Spleen (tissue), 11 donors: ENCODE measurements at regions not wholly inside any gene's neighbourhood (a gene's known extent, or its start where the extent isn't known, plus 50 kb on each side); places are given as distances from the start of the nearest gene placed in this dataset.

ENCODE experiments used
- DNase-seq: peaks from one replicate; pipeline ENCODE4 v3.0.0-alpha.2; 2020
- H3K27ac ChIP-seq, 8 donors: fragments of 200-600 bp; sonication (generic) in 7 of 8; 1 replicate in 4 of 8; 2 replicates in 4 of 8; pipeline versions ENCODE4 v1.5.0 to v1.8.0; 2016 to 2021; ENCODE audit warnings: inconsistent platforms in 4 of 8, mild to moderate bottlenecking in 4 of 8, moderate library complexity in 1 of 8
- H3K27me3 ChIP-seq, 7 donors: fragments of 200-600 bp; sonication (generic) in 6 of 7; replicated peaks in 1 of 7; 1 replicate in 4 of 7; 2 replicates in 3 of 7; pipeline versions ENCODE4 v1.5.0 to v1.8.0; 2016 to 2021; ENCODE audit warnings: inconsistent platforms in 3 of 7, mild to moderate bottlenecking in 1 of 7
- H3K36me3 ChIP-seq, 6 donors: fragments of 200-600 bp; sonication (generic) in 5 of 6; 1 replicate in 4 of 6; 2 replicates in 2 of 6; pipeline versions ENCODE4 v1.5.0 to v1.8.0; 2016 to 2021; ENCODE audit warnings: inconsistent platforms in 2 of 6
- H3K4me1 ChIP-seq, 6 donors: fragments of 200-600 bp; sonication (generic) in 5 of 6; 1 replicate in 3 of 6; 2 replicates in 3 of 6; pipeline versions ENCODE4 v1.5.0 to v1.8.0; 2016 to 2021; ENCODE audit warnings: inconsistent platforms in 3 of 6
- H3K4me3 ChIP-seq, 8 donors: fragments of 200-600 bp; sonication (generic) in 7 of 8; 1 replicate in 4 of 8; 2 replicates in 4 of 8; pipeline versions ENCODE4 v1.5.0 to v1.8.0; 2016 to 2021; ENCODE audit warnings: inconsistent platforms in 4 of 8, mild to moderate bottlenecking in 4 of 8, moderate library complexity in 2 of 8
- H3K9me3 ChIP-seq, 8 donors: fragments of 200-600 bp; sonication (generic) in 7 of 8; 1 replicate in 4 of 8; 2 replicates in 4 of 8; pipeline versions ENCODE4 v1.5.0 to v1.8.0; 2016 to 2021; ENCODE audit warnings: inconsistent platforms in 4 of 8
- POLR2A ChIP-seq, 3 donors: fragments of 450-650 bp; IDR thresholded peaks; one replicate each; pipeline ENCODE4 v1.5.1; 2017; ENCODE audit warnings: antibody characterized with exemption in 3 of 3, mild to moderate bottlenecking in 1 of 3
- POLR2AphosphoS5 ChIP-seq, 3 donors: sonication (generic); formaldehyde crosslinking; IDR thresholded peaks; one replicate each; pipeline ENCODE4 v1.5.1; 2017; ENCODE audit warnings: antibody characterized with exemption in 3 of 3
- WGBS, 5 donors: extraction: QIAGEN DNeasy Blood & Tissue Kit in 3 of 5; methylation state at CpG; one replicate each; pipeline versions ENCODE4 v1.1.5 to v1.1.7; 2013 to 2018; 5-methylcytosine and 5-hydroxymethylcytosine counted together
- intact Hi-C: fragments of 100-400 bp; cut with DNase I; formaldehyde crosslinking; loops from one replicate; pipeline ENCODE4 v1.15.0; 2023; ENCODE audit warnings: low total_unique reads
- TF ChIP-seq, protein P1 (sequence below), 11 experiments: fragments of 200-600 bp in 7 of 11; fragments of 450-650 bp in 4 of 11; sonication (generic) in 4 of 11; IDR thresholded peaks in 8 of 11; conservative IDR thresholded peaks in 3 of 11; 1 replicate in 7 of 11; 2 replicates in 4 of 11; pipeline versions ENCODE4 v1.4.0 to v1.8.0; 2016 to 2021; ENCODE audit warnings: antibody characterized with exemption in 11 of 11, inconsistent platforms in 4 of 11, mild to moderate bottlenecking in 1 of 11
- donor health status: healthy with polysubstance abuse.
- donor health status: DM: no; HTN: no; CAD: no; lungs with moderate emphysema.
- donor health status: DM: no; HTN: no; CAD: no.
- donor health status: Bipolar disorder and iron deficiency.
- donor health status: healthy.
- donor health status: DM: no; HTN: no; CAD: no.
- donor health status: DM: yes; HTN: yes; CAD: no.

DNA sequence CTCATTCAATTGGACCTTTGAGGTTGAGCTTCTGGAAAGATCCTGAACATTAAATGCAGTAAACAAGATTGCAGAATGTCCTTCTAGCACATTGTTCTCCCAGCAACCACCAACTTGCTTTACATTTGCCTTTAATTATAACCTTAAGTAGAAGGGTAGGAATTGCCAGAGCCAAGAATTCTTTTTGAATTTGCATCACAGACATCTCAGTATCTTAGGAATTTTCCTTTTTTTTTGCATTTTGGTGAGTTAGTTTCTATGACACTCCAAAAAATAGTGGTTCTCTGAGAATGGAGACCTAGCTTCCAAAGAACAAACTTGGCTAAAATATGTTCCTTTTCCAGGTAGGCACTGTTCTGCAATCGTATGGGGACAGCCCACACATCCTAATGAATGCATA lies 456.0 kb downstream of the GATA3 start:
- TF ChIP-seq, protein P1, sequence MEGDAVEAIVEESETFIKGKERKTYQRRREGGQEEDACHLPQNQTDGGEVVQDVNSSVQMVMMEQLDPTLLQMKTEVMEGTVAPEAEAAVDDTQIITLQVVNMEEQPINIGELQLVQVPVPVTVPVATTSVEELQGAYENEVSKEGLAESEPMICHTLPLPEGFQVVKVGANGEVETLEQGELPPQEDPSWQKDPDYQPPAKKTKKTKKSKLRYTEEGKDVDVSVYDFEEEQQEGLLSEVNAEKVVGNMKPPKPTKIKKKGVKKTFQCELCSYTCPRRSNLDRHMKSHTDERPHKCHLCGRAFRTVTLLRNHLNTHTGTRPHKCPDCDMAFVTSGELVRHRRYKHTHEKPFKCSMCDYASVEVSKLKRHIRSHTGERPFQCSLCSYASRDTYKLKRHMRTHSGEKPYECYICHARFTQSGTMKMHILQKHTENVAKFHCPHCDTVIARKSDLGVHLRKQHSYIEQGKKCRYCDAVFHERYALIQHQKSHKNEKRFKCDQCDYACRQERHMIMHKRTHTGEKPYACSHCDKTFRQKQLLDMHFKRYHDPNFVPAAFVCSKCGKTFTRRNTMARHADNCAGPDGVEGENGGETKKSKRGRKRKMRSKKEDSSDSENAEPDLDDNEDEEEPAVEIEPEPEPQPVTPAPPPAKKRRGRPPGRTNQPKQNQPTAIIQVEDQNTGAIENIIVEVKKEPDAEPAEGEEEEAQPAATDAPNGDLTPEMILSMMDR (IDR thresholded peaks at IDR 0.05 in 8 of 11, conservative IDR thresholded peaks at IDR 0.05 in 3 of 11) = no peak
- TF ChIP-seq POLR2A (IDR thresholded peaks at IDR 0.05) = no peak
- H3K4me3 ChIP-seq = no peak overlapping the region
- no peak overlapping the region for H3K27ac ChIP-seq
- no peaks in the 10 kb centered on the region for H3K9me3 ChIP-seq
- no peaks in the 10 kb centered on the region for H3K4me1 ChIP-seq
- H3K27me3 ChIP-seq = peaks cover 0 to 16% (median 0%) of the 10 kb centered on the region in 7 donors
- no peaks in the 10 kb centered on the region for H3K36me3 ChIP-seq
- no peak for DNase-seq
- intact Hi-C loops = no loop called here
- WGBS, 5 donors = 59 to 93% (median 72%) methylated on average over 1 of the region's 1 CpG

- no peak overlapping the region for H3K27ac ChIP-seq
- no peaks in the 10 kb centered on the region for H3K4me1 ChIP-seq
- WGBS, 5 donors = 69 to 85% (median 74%) methylated on average over 4 of the region's 4 CpGs
- no peak for DNase-seq
- H3K4me3 ChIP-seq = no peak overlapping the region
- H3K27me3 ChIP-seq = peaks cover 0 to 16% (median 0%) of the 10 kb centered on the region in 7 donors
- H3K9me3 ChIP-seq = no peaks in the 10 kb centered on the region
- TF ChIP-seq, protein P1 (IDR thresholded peaks at IDR 0.05 in 8 of 11, conservative IDR thresholded peaks at IDR 0.05 in 3 of 11) = no peak
- TF ChIP-seq POLR2AphosphoS5 (IDR thresholded peaks at IDR 0.05) (no peak), POLR2A (IDR thresholded peaks at IDR 0.05) (no peak)
- no peaks in the 10 kb centered on the region for H3K36me3 ChIP-seq
- intact Hi-C loops = no loop called here
Measured at GRCh38 chr10:8511026-8511425, 456.5 kb downstream of the GATA3 start.

GRCh38 chr10:8513155-8514147 lies 459.0 kb downstream of the GATA3 start:
- no peaks in the 10 kb centered on the region for H3K4me1 ChIP-seq
- intact Hi-C loops = no loop called here
- peaks cover 0 to 11% (median 0%) of the 10 kb centered on the region in 7 donors for H3K27me3 ChIP-seq
- no peak for DNase-seq
- no peak overlapping the region for H3K27ac ChIP-seq
- no peak overlapping the region for H3K4me3 ChIP-seq
- TF ChIP-seq, protein P1 (IDR thresholded peaks at IDR 0.05 in 8 of 11, conservative IDR thresholded peaks at IDR 0.05 in 3 of 11) = no peak
- no peak for TF ChIP-seq POLR2A (IDR thresholded peaks at IDR 0.05)
- no peak for TF ChIP-seq POLR2AphosphoS5 (IDR thresholded peaks at IDR 0.05)
- no peaks in the 10 kb centered on the region for H3K36me3 ChIP-seq
- no peaks in the 10 kb centered on the region for H3K9me3 ChIP-seq
- WGBS, 5 donors = 86 to 93% (median 90%) methylated on average over 28 to 41 of the region's 41 CpGs

- TF ChIP-seq POLR2AphosphoS5 (IDR thresholded peaks at IDR 0.05) = no peak
- TF ChIP-seq POLR2A (IDR thresholded peaks at IDR 0.05) = no peak
- TF ChIP-seq, protein P1 (IDR thresholded peaks at IDR 0.05 in 8 of 11, conservative IDR thresholded peaks at IDR 0.05 in 3 of 11) = no peak
- DNase-seq = no peak
- H3K4me3 ChIP-seq = no peak overlapping the region
- H3K27me3 ChIP-seq = no peaks in the 10 kb centered on the region
- no peaks in the 10 kb centered on the region for H3K4me1 ChIP-seq
- no peaks in the 10 kb centered on the region for H3K36me3 ChIP-seq
- intact Hi-C loops = no loop called here
- H3K27ac ChIP-seq = no peak overlapping the region
- 62 to 91% (median 76%) methylated on average over 2 of the region's 2 CpGs for WGBS, 5 donors
- H3K9me3 ChIP-seq = no peaks in the 10 kb centered on the region
Measured at GRCh38 chr10:8520382-8520781, 465.9 kb downstream of the GATA3 start.
